ENCODE measurements at regions not wholly inside any gene's neighbourhood (a gene's known extent, or its start where the extent isn't known, plus 50 kb on each side); places are given as distances from the start of the nearest gene placed in this dataset.

DNA sequence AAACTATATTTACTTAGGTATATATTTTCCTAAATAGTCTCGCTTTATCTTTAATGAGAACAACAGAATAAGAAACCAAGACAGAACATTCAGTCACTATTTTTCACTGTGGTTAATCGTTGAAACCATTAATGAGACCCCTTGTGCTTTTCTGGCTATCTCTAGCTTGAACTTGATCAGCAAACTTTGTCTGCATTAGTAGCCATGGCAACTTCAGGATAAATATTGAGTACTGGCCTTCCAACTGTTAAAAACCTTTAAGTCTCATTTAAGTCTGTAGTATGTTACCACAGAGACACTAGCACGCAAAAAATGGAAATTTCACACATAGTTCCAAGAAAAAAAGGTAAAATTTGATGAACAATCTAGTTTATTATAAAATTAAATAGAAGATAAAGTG is 946.0 kb downstream of the SLITRK5 start:
- no peak for ATAC-seq
- DNase-seq (ENCODE audit: low spot score) = peak; percentile 4

More for the DNA sequence above, 946.0 kb downstream of the SLITRK5 start:
- H3K36me3 Mint-ChIP-seq (ENCODE audit: low read depth) = peaks cover 4% of the 10 kb centered on the region
- Histone ChIP-seq H3K79me2 (replicated peaks; ENCODE audit: insufficient read depth) (no peaks in the 10 kb centered on the region), H3F3A (replicated peaks; ENCODE audit: low read depth) (no peaks in the 10 kb centered on the region), H3K36me3 (ENCODE audit: insufficient read depth) (no peaks in the 10 kb centered on the region), H3K4me1 (ENCODE audit: insufficient read depth) (no peaks in the 10 kb centered on the region), H3K4me3 (no peak overlapping the region), H3K27ac (ENCODE audit: low read depth) (no peak overlapping the region), H3K4me2 (no peak overlapping the region), H3K27me3 (ENCODE audit: insufficient read depth) (no peaks in the 10 kb centered on the region), H2AFZ (no peak overlapping the region), H3K9me2 (ENCODE audit: insufficient read depth) (peaks cover 10% of the 10 kb centered on the region; the same call in 1 of the 2 replicates), H4K20me1 (replicated peaks; ENCODE audit: insufficient read depth) (no peaks in the 10 kb centered on the region)
- H3K4me1 Mint-ChIP-seq = no peaks in the 10 kb centered on the region
- TF ChIP-seq ZNF331 (CRISPR knock-in tag; IDR thresholded peaks at IDR 0.05; ENCODE audit: low read depth) = no peak
- TF ChIP-seq STAT1 (IDR thresholded peaks at IDR 0.05; ENCODE audit: unreplicated experiment) = no peak
- no peak for TF ChIP-seq CREB1 (CRISPR knock-in tag; IDR thresholded peaks at IDR 0.05; ENCODE audit: low read depth)
- TF ChIP-seq EZH2phosphoT487 (IDR thresholded peaks at IDR 0.05; ENCODE audit: unreplicated experiment) = no peak
- TF ChIP-seq, protein P1, sequence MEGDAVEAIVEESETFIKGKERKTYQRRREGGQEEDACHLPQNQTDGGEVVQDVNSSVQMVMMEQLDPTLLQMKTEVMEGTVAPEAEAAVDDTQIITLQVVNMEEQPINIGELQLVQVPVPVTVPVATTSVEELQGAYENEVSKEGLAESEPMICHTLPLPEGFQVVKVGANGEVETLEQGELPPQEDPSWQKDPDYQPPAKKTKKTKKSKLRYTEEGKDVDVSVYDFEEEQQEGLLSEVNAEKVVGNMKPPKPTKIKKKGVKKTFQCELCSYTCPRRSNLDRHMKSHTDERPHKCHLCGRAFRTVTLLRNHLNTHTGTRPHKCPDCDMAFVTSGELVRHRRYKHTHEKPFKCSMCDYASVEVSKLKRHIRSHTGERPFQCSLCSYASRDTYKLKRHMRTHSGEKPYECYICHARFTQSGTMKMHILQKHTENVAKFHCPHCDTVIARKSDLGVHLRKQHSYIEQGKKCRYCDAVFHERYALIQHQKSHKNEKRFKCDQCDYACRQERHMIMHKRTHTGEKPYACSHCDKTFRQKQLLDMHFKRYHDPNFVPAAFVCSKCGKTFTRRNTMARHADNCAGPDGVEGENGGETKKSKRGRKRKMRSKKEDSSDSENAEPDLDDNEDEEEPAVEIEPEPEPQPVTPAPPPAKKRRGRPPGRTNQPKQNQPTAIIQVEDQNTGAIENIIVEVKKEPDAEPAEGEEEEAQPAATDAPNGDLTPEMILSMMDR (conservative IDR thresholded peaks at IDR 0.05; ENCODE audit: low read depth in 2 of 2) = no peak
- no peak for TF ChIP-seq ZNF114 (CRISPR knock-in tag; IDR thresholded peaks at IDR 0.05)
- no peak for TF ChIP-seq NANOG (IDR thresholded peaks at IDR 0.05; ENCODE audit: borderline replicate concordance)
- TF ChIP-seq EZH2 (IDR thresholded peaks at IDR 0.05; ENCODE audit: low read depth, unreplicated experiment) = no peak
- TF ChIP-seq, protein P2, sequence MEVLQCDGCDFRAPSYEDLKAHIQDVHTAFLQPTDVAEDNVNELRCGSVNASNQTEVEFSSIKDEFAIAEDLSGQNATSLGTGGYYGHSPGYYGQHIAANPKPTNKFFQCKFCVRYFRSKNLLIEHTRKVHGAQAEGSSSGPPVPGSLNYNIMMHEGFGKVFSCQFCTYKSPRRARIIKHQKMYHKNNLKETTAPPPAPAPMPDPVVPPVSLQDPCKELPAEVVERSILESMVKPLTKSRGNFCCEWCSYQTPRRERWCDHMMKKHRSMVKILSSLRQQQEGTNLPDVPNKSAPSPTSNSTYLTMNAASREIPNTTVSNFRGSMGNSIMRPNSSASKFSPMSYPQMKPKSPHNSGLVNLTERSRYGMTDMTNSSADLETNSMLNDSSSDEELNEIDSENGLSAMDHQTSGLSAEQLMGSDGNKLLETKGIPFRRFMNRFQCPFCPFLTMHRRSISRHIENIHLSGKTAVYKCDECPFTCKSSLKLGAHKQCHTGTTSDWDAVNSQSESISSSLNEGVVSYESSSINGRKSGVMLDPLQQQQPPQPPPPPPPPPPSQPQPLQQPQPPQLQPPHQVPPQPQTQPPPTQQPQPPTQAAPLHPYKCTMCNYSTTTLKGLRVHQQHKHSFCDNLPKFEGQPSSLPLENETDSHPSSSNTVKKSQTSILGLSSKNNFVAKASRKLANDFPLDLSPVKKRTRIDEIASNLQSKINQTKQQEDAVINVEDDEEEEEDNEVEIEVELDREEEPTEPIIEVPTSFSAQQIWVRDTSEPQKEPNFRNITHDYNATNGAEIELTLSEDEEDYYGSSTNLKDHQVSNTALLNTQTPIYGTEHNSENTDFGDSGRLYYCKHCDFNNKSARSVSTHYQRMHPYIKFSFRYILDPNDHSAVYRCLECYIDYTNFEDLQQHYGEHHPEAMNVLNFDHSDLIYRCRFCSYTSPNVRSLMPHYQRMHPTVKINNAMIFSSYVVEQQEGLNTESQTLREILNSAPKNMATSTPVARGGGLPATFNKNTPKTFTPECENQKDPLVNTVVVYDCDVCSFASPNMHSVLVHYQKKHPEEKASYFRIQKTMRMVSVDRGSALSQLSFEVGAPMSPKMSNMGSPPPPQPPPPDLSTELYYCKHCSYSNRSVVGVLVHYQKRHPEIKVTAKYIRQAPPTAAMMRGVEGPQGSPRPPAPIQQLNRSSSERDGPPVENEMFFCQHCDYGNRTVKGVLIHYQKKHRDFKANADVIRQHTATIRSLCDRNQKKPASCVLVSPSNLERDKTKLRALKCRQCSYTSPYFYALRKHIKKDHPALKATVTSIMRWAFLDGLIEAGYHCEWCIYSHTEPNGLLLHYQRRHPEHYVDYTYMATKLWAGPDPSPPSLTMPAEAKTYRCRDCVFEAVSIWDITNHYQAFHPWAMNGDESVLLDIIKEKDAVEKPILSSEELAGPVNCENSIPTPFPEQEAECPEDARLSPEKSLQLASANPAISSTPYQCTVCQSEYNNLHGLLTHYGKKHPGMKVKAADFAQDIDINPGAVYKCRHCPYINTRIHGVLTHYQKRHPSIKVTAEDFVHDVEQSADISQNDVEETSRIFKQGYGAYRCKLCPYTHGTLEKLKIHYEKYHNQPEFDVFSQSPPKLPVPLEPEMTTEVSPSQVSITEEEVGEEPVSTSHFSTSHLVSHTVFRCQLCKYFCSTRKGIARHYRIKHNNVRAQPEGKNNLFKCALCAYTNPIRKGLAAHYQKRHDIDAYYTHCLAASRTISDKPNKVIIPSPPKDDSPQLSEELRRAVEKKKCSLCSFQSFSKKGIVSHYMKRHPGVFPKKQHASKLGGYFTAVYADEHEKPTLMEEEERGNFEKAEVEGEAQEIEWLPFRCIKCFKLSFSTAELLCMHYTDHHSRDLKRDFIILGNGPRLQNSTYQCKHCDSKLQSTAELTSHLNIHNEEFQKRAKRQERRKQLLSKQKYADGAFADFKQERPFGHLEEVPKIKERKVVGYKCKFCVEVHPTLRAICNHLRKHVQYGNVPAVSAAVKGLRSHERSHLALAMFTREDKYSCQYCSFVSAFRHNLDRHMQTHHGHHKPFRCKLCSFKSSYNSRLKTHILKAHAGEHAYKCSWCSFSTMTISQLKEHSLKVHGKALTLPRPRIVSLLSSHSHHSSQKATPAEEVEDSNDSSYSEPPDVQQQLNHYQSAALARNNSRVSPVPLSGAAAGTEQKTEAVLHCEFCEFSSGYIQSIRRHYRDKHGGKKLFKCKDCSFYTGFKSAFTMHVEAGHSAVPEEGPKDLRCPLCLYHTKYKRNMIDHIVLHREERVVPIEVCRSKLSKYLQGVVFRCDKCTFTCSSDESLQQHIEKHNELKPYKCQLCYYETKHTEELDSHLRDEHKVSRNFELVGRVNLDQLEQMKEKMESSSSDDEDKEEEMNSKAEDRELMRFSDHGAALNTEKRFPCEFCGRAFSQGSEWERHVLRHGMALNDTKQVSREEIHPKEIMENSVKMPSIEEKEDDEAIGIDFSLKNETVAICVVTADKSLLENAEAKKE (CRISPR knock-in tag; IDR thresholded peaks at IDR 0.05) = no peak
- TF ChIP-seq, protein P3, sequence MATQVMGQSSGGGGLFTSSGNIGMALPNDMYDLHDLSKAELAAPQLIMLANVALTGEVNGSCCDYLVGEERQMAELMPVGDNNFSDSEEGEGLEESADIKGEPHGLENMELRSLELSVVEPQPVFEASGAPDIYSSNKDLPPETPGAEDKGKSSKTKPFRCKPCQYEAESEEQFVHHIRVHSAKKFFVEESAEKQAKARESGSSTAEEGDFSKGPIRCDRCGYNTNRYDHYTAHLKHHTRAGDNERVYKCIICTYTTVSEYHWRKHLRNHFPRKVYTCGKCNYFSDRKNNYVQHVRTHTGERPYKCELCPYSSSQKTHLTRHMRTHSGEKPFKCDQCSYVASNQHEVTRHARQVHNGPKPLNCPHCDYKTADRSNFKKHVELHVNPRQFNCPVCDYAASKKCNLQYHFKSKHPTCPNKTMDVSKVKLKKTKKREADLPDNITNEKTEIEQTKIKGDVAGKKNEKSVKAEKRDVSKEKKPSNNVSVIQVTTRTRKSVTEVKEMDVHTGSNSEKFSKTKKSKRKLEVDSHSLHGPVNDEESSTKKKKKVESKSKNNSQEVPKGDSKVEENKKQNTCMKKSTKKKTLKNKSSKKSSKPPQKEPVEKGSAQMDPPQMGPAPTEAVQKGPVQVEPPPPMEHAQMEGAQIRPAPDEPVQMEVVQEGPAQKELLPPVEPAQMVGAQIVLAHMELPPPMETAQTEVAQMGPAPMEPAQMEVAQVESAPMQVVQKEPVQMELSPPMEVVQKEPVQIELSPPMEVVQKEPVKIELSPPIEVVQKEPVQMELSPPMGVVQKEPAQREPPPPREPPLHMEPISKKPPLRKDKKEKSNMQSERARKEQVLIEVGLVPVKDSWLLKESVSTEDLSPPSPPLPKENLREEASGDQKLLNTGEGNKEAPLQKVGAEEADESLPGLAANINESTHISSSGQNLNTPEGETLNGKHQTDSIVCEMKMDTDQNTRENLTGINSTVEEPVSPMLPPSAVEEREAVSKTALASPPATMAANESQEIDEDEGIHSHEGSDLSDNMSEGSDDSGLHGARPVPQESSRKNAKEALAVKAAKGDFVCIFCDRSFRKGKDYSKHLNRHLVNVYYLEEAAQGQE (IDR thresholded peaks at IDR 0.05; ENCODE audit: unreplicated experiment) = no peak
- no peak for TF ChIP-seq JUNB (IDR thresholded peaks at IDR 0.05; ENCODE audit: unreplicated experiment)
- TF ChIP-seq, protein P4, sequence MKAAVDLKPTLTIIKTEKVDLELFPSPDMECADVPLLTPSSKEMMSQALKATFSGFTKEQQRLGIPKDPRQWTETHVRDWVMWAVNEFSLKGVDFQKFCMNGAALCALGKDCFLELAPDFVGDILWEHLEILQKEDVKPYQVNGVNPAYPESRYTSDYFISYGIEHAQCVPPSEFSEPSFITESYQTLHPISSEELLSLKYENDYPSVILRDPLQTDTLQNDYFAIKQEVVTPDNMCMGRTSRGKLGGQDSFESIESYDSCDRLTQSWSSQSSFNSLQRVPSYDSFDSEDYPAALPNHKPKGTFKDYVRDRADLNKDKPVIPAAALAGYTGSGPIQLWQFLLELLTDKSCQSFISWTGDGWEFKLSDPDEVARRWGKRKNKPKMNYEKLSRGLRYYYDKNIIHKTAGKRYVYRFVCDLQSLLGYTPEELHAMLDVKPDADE (IDR thresholded peaks at IDR 0.05) = no peak
- no peak overlapping the region for H3K27ac Mint-ChIP-seq
- no peak overlapping the region for H3K4me3 Mint-ChIP-seq
- no peaks in the 10 kb centered on the region for H3K27me3 Mint-ChIP-seq (ENCODE audit: insufficient read depth, low read depth, poor library complexity)
- H3K9me3 Mint-ChIP-seq = peaks cover 6% of the 10 kb centered on the region

Data from GM23338 (cell line).